Right atrium auricular region (tissue), 2 donors: ENCODE measurements at regions not wholly inside any gene's neighbourhood (a gene's known extent, or its start where the extent isn't known, plus 50 kb on each side); places are given as distances from the start of the nearest gene placed in this dataset.

Experiments
- DNase-seq: peaks from one replicate; pipeline ENCODE4 v3.0.0-alpha.2; 2019; ENCODE audit warnings: low spot score
- H3K27ac ChIP-seq, 2 donors: fragments of 200-600 bp; sonication (generic); 1 replicate in 1 of 2; 2 replicates in 1 of 2; pipeline ENCODE4 v1.5.1; 2016 to 2019
- H3K27me3 ChIP-seq, 2 donors: fragments of 200-600 bp; sonication (generic); one replicate each; pipeline versions ENCODE4 v1.5.1 to v1.6.0; 2017 to 2019
- H3K36me3 ChIP-seq: fragments of 200-600 bp; sonication (generic); one replicate; pipeline ENCODE4 v1.5.1; 2016
- H3K4me1 ChIP-seq, 2 donors: fragments of 200-600 bp; sonication (generic); one replicate each; pipeline versions ENCODE4 v1.5.1 to v1.6.0; 2017 to 2019
- H3K4me3 ChIP-seq, 2 donors: fragments of 200-600 bp; sonication (generic); 1 replicate in 1 of 2; 2 replicates in 1 of 2; pipeline ENCODE4 v1.5.1; 2017 to 2019; ENCODE audit warnings: mild to moderate bottlenecking in 1 of 2, moderate library complexity in 1 of 2
- H3K9me3 ChIP-seq, 2 donors: fragments of 200-600 bp; sonication (generic); one replicate each; pipeline ENCODE4 v1.5.1; 2019
- TF ChIP-seq, protein P1 (sequence below), 2 donors: fragments of 200-600 bp; sonication (generic); IDR thresholded peaks; one replicate each; pipeline ENCODE4 v1.5.1; 2019; ENCODE audit warnings: antibody characterized with exemption in 2 of 2

DNA sequence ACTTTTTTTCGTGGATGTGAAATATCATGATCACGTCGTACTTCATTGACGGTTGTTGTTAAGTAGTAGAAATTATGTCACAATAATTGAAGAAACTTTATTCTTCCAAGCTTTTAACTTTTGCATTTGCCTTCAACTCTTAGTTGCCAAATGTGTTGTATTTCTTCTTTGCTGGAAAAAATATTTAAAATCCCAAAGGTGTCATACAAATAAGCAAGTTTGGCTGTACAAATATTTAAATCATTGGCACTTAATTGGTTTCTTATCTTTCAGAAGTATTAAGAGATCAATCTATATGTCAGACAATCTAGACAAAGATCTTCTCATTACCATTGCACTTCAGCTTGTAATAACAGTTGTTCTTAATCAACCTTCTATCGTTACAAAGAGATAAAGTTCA, 204.0 kb upstream of the HDAC4 start:
- DNase-seq, result no peak
- TF ChIP-seq, protein P1, sequence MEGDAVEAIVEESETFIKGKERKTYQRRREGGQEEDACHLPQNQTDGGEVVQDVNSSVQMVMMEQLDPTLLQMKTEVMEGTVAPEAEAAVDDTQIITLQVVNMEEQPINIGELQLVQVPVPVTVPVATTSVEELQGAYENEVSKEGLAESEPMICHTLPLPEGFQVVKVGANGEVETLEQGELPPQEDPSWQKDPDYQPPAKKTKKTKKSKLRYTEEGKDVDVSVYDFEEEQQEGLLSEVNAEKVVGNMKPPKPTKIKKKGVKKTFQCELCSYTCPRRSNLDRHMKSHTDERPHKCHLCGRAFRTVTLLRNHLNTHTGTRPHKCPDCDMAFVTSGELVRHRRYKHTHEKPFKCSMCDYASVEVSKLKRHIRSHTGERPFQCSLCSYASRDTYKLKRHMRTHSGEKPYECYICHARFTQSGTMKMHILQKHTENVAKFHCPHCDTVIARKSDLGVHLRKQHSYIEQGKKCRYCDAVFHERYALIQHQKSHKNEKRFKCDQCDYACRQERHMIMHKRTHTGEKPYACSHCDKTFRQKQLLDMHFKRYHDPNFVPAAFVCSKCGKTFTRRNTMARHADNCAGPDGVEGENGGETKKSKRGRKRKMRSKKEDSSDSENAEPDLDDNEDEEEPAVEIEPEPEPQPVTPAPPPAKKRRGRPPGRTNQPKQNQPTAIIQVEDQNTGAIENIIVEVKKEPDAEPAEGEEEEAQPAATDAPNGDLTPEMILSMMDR (IDR thresholded peaks at IDR 0.05), result no peak
- Histone ChIP-seq H3K4me1 (no peaks in the 10 kb centered on the region), H3K9me3 (peaks cover 0 to 8% of the 10 kb centered on the region in 2 donors), H3K27ac (no peak overlapping the region), H3K27me3 (no peaks in the 10 kb centered on the region), H3K36me3 (no peaks in the 10 kb centered on the region), H3K4me3 (no peak overlapping the region)

DNA sequence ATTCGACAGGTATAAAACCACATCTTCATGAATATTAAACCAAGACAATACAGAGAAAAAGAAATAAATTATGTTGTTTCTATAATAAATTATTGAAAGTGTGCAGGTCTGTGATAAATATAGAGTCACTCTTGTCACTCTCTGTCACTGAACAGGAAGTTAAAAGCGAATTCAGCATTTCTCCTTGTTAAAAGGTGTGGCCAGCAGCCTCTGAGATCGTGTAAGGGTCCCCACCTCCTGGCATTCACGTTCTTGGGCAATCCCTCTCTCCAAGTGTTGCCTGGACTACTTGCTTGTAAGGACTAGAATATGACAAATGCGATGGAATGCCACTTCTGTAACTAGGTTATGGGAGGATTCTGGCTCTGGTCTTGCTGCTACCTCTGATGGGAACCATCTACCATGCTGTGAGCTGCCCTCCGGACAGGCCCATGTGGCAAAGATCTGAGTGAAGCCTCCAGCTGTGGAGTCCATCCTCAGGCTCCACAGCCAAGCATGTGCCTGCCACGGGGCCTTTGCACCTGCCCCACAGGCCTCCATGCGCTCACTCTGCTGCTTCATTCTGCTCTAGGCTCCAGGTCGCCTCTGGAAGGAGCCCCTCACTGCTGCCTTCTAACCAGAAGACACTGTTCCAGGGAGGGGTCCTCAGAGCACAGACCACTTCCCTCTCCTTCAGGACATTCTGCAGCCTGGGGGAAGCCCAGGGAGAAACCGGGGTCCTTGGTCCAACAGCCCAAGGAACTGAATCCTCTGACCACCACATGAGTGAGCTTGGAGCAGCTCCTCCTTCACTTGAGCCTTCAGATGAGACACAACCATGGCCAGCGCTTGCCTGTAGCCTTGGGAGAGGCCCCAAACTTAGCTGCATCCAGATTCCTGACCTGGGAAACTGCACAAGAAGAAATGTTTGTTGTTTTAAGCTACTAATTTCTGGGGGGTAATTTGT, 202.9 kb upstream of the HDAC4 start:
- no peak overlapping the region for H3K4me3 ChIP-seq
- H3K27ac ChIP-seq, result no peak overlapping the region

DNA sequence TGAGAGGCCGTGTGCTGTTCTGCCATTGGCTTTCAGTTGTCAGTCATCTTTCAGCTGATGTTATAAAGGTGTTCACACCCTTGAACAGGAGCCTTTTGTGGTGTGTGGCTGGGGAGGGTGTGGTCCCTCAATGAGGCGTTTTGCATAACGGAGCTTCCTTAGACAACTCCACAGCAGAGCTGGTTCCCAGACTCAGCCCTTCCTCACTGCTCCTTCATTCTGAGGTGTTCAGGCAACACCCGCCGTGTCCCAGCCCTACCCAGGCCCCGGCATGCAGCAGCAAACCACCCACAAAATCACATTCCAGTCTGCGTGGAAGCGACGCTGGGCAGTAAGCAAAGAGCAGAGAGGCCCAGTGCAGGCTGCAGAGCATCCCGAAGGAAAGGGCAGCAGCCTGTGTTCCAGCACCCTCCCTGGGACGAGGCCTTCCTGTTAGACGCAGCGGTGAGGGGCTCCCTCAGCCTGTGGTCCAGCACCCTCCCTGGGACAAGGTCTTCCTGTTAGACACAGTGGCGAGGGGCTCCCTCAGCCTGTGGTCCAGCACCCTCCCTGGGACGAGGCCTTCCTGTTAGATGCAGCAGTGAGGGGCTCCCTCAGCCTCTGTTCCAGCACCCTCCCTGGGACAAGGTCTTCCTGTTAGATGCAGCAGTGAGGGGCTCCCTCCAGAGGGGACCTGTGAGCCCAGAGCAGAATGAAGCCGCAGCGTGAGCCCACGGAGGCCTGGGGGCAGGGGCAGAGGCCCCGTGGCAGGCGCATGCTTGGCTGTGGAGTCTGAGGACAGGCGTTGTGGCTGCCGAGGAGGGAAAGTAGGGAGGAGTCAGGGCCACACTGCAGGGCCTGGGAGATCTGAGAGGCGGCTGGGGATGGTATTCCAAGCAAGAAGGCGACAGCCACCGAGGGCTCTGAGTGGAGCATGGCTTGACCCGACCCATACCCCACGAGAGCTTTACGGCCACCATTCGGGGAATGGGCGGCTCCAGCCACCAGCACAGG, 201.8 kb upstream of the HDAC4 start:
- H3K27me3 ChIP-seq, result no peaks in the 10 kb centered on the region
- no peak overlapping the region for H3K4me3 ChIP-seq
- DNase-seq, result no peak
- no peaks in the 10 kb centered on the region for H3K4me1 ChIP-seq
- TF ChIP-seq, protein P1 (IDR thresholded peaks at IDR 0.05), result no peak
- no peaks in the 10 kb centered on the region for H3K36me3 ChIP-seq
- no peak overlapping the region for H3K27ac ChIP-seq
- H3K9me3 ChIP-seq, result peaks cover 0 to 8% of the 10 kb centered on the region in 2 donors

More for the DNA sequence above, 202.9 kb upstream of the HDAC4 start:
- Histone ChIP-seq H3K27me3 (no peaks in the 10 kb centered on the region), H3K9me3 (peaks cover 0 to 8% of the 10 kb centered on the region in 2 donors), H3K4me1 (no peaks in the 10 kb centered on the region), H3K36me3 (no peaks in the 10 kb centered on the region)
- TF ChIP-seq, protein P1 (IDR thresholded peaks at IDR 0.05), result no peak
- DNase-seq, result peak; percentile 18

DNA sequence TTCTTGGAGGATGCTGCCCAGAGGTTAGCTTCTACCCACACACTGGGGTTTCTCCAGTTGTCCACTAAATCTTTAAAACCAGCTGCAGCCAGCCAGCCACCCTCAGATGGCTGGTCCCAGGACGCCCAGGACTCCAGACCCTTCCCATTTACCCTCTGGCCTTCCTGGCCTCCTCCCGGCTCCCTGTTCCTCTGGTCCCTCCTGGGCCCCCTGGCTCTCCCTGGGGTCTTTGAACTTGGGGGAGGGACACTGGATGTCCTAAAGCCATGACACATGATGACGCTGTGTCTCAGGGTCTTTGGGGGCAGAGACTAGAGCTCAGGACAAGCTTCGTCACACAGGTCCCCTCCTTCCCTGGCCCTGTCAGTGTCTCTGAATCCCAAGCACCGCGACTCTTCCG, 201.1 kb upstream of the HDAC4 start:
- TF ChIP-seq, protein P1 (IDR thresholded peaks at IDR 0.05), result no peak
- Histone ChIP-seq H3K9me3 (peaks cover 0 to 8% of the 10 kb centered on the region in 2 donors), H3K27me3 (no peaks in the 10 kb centered on the region), H3K4me3 (no peak overlapping the region), H3K27ac (no peak overlapping the region), H3K36me3 (no peaks in the 10 kb centered on the region), H3K4me1 (no peaks in the 10 kb centered on the region)
- DNase-seq, result no peak

DNA sequence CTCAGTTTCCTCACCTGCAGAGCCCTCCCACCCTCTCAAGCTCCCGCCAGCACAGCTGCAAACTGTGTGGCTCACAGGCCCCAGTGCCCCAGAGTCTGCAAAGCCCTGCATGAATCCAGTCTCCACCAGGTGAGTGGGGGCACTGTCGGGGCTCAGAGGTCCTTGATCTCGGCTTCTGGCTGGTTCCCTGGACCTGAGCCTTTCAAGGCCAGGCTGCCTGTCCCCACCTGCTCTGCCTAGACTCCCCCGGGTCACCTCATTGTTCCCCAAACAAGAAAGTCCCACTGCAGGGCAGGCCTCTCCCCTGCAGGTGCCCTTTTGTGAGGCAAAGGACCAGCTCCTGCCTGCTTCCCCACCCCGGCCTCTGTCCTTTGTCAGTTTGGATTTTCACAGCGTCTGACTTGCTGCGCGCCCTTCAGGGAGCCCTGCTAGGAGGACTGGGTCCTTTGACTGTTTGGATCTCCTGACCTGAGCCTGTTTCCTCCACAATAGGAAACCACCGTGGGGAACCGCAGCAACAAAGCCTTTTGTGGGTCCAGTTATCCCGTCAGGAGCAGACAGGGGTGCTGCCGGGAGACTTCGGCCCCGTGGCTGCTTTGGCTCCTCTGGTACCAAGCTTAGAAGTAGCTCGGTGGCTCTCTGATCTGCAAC, 200.5 kb upstream of the HDAC4 start:
- TF ChIP-seq, protein P1 (IDR thresholded peaks at IDR 0.05), result no peak
- DNase-seq, result no peak
- Histone ChIP-seq H3K9me3 (peaks cover 0 to 8% of the 10 kb centered on the region in 2 donors), H3K4me1 (no peaks in the 10 kb centered on the region), H3K4me3 (no peak overlapping the region), H3K36me3 (no peaks in the 10 kb centered on the region), H3K27ac (no peak overlapping the region), H3K27me3 (no peaks in the 10 kb centered on the region)
